BLaER1 treated with 17β-estradiol and CSF1 and Interleukin-3, amounts not matched to agents 10 nM and 100 nM (cell line): ENCODE measurements at regions not wholly inside any gene's neighbourhood (a gene's known extent, or its start where the extent isn't known, plus 50 kb on each side); places are given as distances from the start of the nearest gene placed in this dataset.

Source experiments
- H3K27ac ChIP-seq, 11 experiments: shearing (Covaris generic); formaldehyde crosslinking; 2 replicates each; pipeline ENCODE4 v1.8.1; 2022
- H3K27me3 ChIP-seq, 11 experiments: shearing (Covaris generic); formaldehyde crosslinking; 2 replicates each; pipeline ENCODE4 v1.8.1; 2022
- H3K36me3 ChIP-seq, 11 experiments: shearing (Covaris generic); formaldehyde crosslinking; 2 replicates each; pipeline ENCODE4 v1.8.1; 2022
- H3K4me1 ChIP-seq, 10 experiments: shearing (Covaris generic); formaldehyde crosslinking; 2 replicates each; pipeline ENCODE4 v1.8.1; 2022
- H3K4me2 ChIP-seq, 11 experiments: shearing (Covaris generic); formaldehyde crosslinking; 2 replicates each; pipeline ENCODE4 v1.8.1; 2022
- H3K4me3 ChIP-seq, 10 experiments: shearing (Covaris generic); formaldehyde crosslinking; 2 replicates each; pipeline ENCODE4 v1.8.1; 2022
- H3K9ac ChIP-seq, 11 experiments: shearing (Covaris generic); formaldehyde crosslinking; 2 replicates each; pipeline ENCODE4 v1.8.1; 2022
- H3K9me3 ChIP-seq, 11 experiments: shearing (Covaris generic); formaldehyde crosslinking; replicated peaks in 1 of 11; 2 replicates each; pipeline ENCODE4 v1.8.1; 2022
- H4K20me1 ChIP-seq, 11 experiments: shearing (Covaris generic); formaldehyde crosslinking; 2 replicates each; pipeline ENCODE4 v1.8.1; 2022
- Cebpa-rat ChIP-seq, 11 experiments: shearing (Covaris generic); IDR thresholded peaks; 2 replicates each; pipeline ENCODE4 v1.8.1; 2022

DNA sequence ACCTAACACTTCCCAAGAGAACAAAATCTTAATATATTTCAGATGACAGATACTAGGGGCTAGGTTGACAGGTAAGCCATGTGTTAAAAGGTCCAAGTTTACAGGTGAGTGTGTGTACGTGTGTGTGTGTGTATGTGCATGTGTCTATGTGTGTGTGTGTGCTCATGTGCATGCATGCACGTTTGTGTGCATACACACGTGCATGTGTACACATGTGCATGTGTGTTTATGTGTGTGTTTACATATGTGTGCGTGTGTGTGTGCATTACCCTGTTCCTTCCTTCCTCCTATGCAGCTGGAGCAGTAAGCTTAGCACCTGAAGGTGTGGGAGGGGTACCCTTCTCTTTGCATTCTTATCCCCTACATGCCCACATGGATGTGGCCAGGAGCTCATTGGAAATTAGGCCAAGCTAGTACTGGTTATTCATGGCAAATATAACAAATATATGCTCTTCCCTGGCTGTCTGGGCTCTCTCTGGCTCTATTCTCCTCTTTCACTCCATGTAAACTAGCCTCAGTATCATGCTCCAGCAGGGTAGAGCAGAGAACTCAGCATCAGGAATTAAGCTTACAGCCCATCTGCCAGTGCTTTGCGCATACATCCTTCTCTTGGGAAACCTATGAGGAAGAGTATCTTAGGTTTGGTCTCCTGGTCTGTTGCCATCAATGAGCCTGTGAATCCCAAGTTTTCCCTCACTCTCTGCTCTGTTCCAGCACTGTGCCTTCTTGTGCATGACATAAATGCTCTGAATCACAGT lies 258.0 kb upstream of the MYOCD start:
- H3K27ac ChIP-seq, result no peak overlapping the region
- H3K36me3 ChIP-seq, result no peaks in the 10 kb centered on the region
- TF ChIP-seq Cebpa-rat (IDR thresholded peaks at IDR 0.05), result no peak
- H3K9ac ChIP-seq, result no peak overlapping the region
- no peak overlapping the region for H3K4me3 ChIP-seq
- H4K20me1 ChIP-seq, result no peaks in the 10 kb centered on the region
- H3K27me3 ChIP-seq, result no peaks in the 10 kb centered on the region
- no peaks in the 10 kb centered on the region for H3K9me3 ChIP-seq
- no peak overlapping the region for H3K4me2 ChIP-seq
- H3K4me1 ChIP-seq, result peaks cover 0 to 3% (median 0%) of the 10 kb centered on the region in 10 experiments; a peak in 2 of 20 replicates

DNA sequence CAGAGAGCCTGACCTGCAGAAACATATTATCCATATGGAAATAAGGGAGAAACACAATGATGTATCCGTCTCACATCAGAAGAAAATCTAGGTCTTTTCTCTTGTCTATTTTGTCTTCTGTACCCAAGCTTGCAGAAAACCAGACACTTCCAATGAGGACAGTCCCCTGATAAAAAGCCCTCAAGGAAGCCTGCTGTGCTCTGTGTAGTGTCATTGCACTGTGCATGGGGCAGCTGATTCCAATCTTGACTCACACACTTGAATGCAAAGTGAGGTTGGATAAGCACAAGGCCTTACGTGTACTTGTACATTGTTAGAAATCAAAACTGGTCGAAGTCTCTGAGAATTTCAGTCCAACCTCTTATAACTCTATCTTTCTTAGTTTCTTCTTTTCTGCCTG lies 256.6 kb upstream of the MYOCD start:
- peaks cover 0 to 6% (median 0%) of the 10 kb centered on the region in 10 experiments; a peak in 2 of 20 replicates for H3K4me1 ChIP-seq
- H3K9me3 ChIP-seq, result no peaks in the 10 kb centered on the region
- no peak overlapping the region for H3K4me3 ChIP-seq
- H3K36me3 ChIP-seq, result no peaks in the 10 kb centered on the region
- no peak overlapping the region for H3K9ac ChIP-seq
- H3K4me2 ChIP-seq, result no peak overlapping the region
- H3K27ac ChIP-seq, result no peak overlapping the region
- TF ChIP-seq Cebpa-rat (IDR thresholded peaks at IDR 0.05), result no peak
- H3K27me3 ChIP-seq, result no peaks in the 10 kb centered on the region
- no peaks in the 10 kb centered on the region for H4K20me1 ChIP-seq

DNA sequence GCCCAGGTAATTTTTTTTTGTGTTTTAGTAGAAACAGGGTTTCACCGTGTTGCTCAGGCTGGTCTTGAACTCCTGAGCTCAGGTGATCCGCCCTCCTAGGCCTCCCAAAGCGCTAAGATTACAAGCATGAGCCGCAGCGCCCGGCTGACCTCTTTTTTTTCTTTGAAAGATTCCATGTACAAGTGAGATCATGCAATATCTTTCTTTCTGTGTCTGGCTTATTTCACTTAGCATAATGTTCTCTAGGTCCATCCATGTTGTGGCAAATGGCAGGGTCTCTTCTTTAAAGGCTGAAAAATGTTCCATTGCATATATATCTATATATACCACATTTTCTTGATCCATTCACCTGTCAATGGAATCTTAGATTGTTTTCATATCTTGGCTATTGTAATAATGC lies 255.0 kb upstream of the MYOCD start:
- Histone ChIP-seq H3K9ac (no peak overlapping the region), H3K4me3 (no peak overlapping the region), H3K27ac (no peak overlapping the region), H3K9me3 (no peaks in the 10 kb centered on the region), H4K20me1 (no peaks in the 10 kb centered on the region), H3K4me1 (peaks cover 0 to 6% (median 0%) of the 10 kb centered on the region in 10 experiments; a peak in 2 of 20 replicates), H3K27me3 (no peaks in the 10 kb centered on the region), H3K4me2 (no peak overlapping the region), H3K36me3 (no peaks in the 10 kb centered on the region)
- no peak for TF ChIP-seq Cebpa-rat (IDR thresholded peaks at IDR 0.05)

DNA sequence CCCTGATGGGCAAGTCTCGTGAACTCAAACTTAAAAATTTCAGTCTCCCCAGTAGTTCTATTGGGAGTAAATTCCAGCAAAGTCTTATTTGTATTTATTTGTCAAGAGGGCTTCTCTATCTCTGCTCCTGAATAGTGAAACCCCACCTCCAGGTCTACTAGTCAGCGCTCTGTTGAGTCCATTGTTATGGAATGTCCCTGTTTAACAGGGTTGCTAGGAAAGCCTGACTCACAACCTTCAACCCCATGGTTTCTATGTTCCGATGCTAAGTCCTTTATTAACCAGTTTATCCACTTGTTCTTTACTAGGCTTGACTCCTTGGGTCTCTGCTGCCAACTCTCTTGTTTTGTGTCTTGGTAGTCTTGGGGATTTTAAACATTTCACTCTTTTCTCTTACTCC lies 250.7 kb upstream of the MYOCD start:
- no peaks in the 10 kb centered on the region for H3K27me3 ChIP-seq
- H3K36me3 ChIP-seq, result no peaks in the 10 kb centered on the region
- H3K27ac ChIP-seq, result no peak overlapping the region
- H4K20me1 ChIP-seq, result no peaks in the 10 kb centered on the region
- TF ChIP-seq Cebpa-rat (IDR thresholded peaks at IDR 0.05), result no peak
- no peak overlapping the region for H3K4me2 ChIP-seq
- no peaks in the 10 kb centered on the region for H3K9me3 ChIP-seq
- H3K9ac ChIP-seq, result no peak overlapping the region
- peaks cover 0 to 6% (median 0%) of the 10 kb centered on the region in 10 experiments; a peak in 2 of 20 replicates for H3K4me1 ChIP-seq
- no peak overlapping the region for H3K4me3 ChIP-seq

DNA sequence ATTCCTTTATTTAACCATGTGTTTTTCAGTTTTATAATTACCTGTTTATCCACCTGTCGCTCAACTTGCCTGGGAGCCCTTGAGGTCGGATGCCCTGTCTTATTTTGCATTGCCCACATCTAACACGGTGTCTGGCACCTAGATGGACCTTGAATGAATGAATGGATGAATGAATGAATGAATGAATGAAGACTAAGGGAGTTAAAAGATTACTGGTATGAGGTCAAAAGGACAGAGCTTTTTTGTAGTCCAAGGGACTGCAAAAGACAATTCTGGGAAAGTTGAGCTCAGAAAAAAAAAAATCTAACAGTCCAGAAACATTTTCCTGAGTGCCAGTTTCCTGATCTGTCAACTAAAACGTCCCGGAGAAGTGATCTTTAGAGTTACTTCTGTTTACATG lies 244.6 kb upstream of the MYOCD start:
- no peak overlapping the region for H3K4me2 ChIP-seq
- H3K9ac ChIP-seq, result no peak overlapping the region
- no peak overlapping the region for H3K27ac ChIP-seq
- peaks cover 0 to 9% (median 0%) of the 10 kb centered on the region in 11 experiments; a peak in 2 of 22 replicates for H3K9me3 ChIP-seq
- no peak for TF ChIP-seq Cebpa-rat (IDR thresholded peaks at IDR 0.05)
- H4K20me1 ChIP-seq, result no peaks in the 10 kb centered on the region
- no peaks in the 10 kb centered on the region for H3K36me3 ChIP-seq
- H3K4me3 ChIP-seq, result no peak overlapping the region
- H3K27me3 ChIP-seq, result no peaks in the 10 kb centered on the region
- peaks cover 0 to 9% (median 0%) of the 10 kb centered on the region in 10 experiments; a peak in 3 of 20 replicates for H3K4me1 ChIP-seq

DNA sequence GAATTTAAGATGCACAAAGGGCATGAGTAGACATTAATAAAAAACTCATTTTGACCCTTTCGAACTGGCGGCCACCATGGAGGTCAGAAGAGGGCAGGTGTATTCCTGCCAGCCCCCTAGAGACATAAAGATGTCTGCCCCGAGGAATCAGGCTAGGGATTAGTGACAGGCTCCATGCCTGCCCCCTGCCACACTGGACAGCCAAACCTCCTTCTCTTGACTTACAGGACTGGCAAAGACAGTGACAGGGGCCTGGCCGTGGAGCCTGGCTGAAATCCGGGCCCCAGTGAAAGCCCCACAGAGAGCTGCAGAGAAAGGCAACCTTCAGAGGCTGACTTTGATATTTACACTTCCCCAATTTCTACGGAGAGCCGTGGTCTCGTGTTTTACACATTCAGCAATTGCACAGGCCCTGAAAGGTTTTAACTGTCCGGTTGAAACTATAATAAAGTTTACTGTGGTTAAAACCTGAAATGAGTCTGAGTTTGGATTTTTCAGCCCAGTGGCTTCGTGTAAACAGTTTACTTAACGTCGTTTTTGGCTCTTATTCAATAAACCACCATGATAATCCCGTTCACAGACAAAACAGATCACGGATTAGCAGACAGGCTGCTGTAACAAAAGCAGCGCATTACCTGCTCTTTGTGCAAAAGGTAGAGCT lies 243.9 kb upstream of the MYOCD start:
- Histone ChIP-seq H3K4me3 (no peak overlapping the region), H3K27ac (no peak overlapping the region), H4K20me1 (no peaks in the 10 kb centered on the region), H3K9ac (no peak overlapping the region), H3K4me1 (peaks cover 0 to 9% (median 0%) of the 10 kb centered on the region in 10 experiments; a peak in 3 of 20 replicates), H3K27me3 (no peaks in the 10 kb centered on the region), H3K36me3 (no peaks in the 10 kb centered on the region), H3K4me2 (peak overlapping the region in 1 of 11 experiments; percentile 11; a peak in 2 of 22 replicates), H3K9me3 (peaks cover 0 to 9% (median 0%) of the 10 kb centered on the region in 11 experiments; a peak in 2 of 22 replicates)
- TF ChIP-seq Cebpa-rat (IDR thresholded peaks at IDR 0.05), result no peak

DNA sequence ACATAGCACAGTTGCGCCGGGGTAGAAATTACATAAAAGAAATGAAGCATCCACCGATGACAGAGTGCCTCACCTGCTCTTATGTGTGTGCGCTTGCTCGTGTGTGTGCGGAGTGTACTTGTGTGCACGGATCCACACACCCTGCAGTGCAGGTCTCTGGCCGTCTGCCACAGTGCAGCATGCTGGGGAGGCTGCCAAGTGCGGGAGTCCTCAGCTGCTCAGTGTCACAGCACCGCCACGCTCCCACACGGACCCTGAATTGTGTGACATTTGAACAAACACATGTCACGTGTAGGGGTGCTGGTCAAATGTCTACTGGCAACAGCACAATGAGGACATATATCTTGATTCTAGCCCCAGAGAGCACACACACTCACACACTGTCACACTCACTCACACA lies 243.0 kb upstream of the MYOCD start:
- H3K4me2 ChIP-seq, result no peak overlapping the region
- H3K36me3 ChIP-seq, result no peaks in the 10 kb centered on the region
- H4K20me1 ChIP-seq, result no peaks in the 10 kb centered on the region
- TF ChIP-seq Cebpa-rat (IDR thresholded peaks at IDR 0.05), result no peak
- no peak overlapping the region for H3K4me3 ChIP-seq
- no peak overlapping the region for H3K27ac ChIP-seq
- H3K9me3 ChIP-seq, result peaks cover 0 to 9% (median 0%) of the 10 kb centered on the region in 11 experiments; a peak in 2 of 22 replicates
- no peaks in the 10 kb centered on the region for H3K27me3 ChIP-seq
- no peak overlapping the region for H3K9ac ChIP-seq
- peaks cover 0 to 9% (median 0%) of the 10 kb centered on the region in 10 experiments; a peak in 3 of 20 replicates for H3K4me1 ChIP-seq

DNA sequence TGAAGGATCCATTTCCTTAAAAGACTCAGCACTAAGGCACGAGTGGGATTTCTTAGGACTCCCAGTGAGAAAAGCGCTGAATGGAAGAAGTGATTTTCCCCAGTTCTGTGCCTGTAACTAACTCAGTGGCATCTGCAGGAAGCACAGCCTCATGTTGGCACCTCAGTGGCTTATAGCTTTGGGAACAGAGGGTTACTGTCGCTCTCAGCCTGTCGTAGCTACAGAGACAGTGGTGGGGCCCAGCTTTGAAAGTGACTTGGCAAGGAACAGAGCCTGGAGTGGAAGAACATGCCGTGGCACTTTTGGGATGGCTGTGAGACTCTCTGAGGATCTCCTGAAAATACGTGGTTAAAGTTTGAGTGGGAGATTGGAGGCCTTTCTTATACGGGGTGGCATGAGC lies 242.4 kb upstream of the MYOCD start:
- no peak overlapping the region for H3K4me3 ChIP-seq
- H3K9me3 ChIP-seq, result peaks cover 0 to 9% (median 0%) of the 10 kb centered on the region in 11 experiments; a peak in 2 of 22 replicates
- no peaks in the 10 kb centered on the region for H4K20me1 ChIP-seq
- H3K4me2 ChIP-seq, result no peak overlapping the region
- no peak overlapping the region for H3K9ac ChIP-seq
- no peaks in the 10 kb centered on the region for H3K36me3 ChIP-seq
- H3K27me3 ChIP-seq, result no peaks in the 10 kb centered on the region
- no peak for TF ChIP-seq Cebpa-rat (IDR thresholded peaks at IDR 0.05)
- peaks cover 0 to 9% (median 0%) of the 10 kb centered on the region in 10 experiments; a peak in 3 of 20 replicates for H3K4me1 ChIP-seq
- H3K27ac ChIP-seq, result no peak overlapping the region

DNA sequence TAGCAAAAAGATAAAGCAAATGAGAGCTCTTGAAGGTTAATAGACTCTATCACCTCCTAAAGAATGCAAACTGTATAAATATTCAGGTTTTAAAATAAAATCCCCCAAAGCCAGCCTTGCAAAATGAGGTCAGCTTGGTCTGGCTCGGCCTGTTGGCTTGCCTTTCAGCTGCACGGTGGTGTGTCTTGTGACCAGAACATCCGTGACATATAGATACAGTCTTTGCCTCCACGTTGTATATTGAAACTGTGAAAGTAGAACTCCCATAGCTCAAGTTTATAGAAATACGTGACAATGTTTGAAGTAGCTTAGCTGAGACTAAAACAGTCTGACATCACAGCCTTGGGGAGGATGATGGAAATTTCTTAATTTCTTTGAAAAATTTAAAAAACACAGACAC lies 236.6 kb upstream of the MYOCD start:
- Histone ChIP-seq H3K4me1 (peaks cover 0 to 16% (median 0%) of the 10 kb centered on the region in 10 experiments; a peak in 2 of 20 replicates), H3K9me3 (peaks cover 0 to 3% (median 0%) of the 10 kb centered on the region in 11 experiments; a peak in 2 of 22 replicates), H3K4me2 (no peak overlapping the region), H3K9ac (no peak overlapping the region), H3K4me3 (no peak overlapping the region), H3K36me3 (no peaks in the 10 kb centered on the region), H3K27me3 (no peaks in the 10 kb centered on the region), H3K27ac (no peak overlapping the region), H4K20me1 (no peaks in the 10 kb centered on the region)
- TF ChIP-seq Cebpa-rat (IDR thresholded peaks at IDR 0.05), result no peak
